ENCODE measurements at regions not wholly inside any gene's neighbourhood (a gene's known extent, or its start where the extent isn't known, plus 50 kb on each side); places are given as distances from the start of the nearest gene placed in this dataset.

DNA sequence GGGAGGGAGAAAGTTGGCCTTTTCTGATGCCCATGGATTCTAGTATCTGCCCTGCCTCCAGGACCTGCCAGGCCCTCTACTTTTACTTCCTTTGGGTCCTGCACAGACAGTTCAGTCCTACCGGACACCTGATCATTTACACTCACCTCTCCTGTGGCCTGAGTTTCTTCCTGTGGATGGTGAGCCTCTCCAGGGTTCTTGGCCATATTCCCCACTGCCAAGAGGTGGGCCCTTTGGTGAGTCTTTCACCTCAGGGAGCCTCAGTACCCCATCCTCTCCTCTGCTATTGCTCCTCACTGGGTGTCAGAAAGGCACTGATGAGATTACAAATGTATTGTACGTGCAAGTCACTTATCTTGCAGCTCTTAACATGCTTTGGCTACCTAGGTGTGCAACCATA is 81.4 kb upstream of the ETV3 start:
- ATAC-seq (no peak), DNase-seq (ENCODE audit: low spot score) (no peak)
- Mint-ChIP-seq H3K27me3 (ENCODE audit: low read depth) (peaks cover 6% of the 10 kb centered on the region), H3K4me3 (no peak overlapping the region), H3K4me1 (no peaks in the 10 kb centered on the region), H3K9me3 (peaks cover 23% of the 10 kb centered on the region), H3K36me3 (peaks cover 9% of the 10 kb centered on the region), H3K27ac (no peak overlapping the region)
- POLR2A ChIA-PET = no interaction called here
- no peak for TF ChIP-seq ZNF263 (CRISPR knock-in tag; IDR thresholded peaks at IDR 0.05; ENCODE audit: low read depth)
- CTCF ChIA-PET = no interaction called here

GRCh38 chr1:157219182-157219581 is 81.0 kb upstream of the ETV3 start:
- H3K4me1 Mint-ChIP-seq = no peaks in the 10 kb centered on the region
- TF ChIP-seq GTF2I (CRISPR knock-in tag; conservative IDR thresholded peaks at IDR 0.05) (no peak), ELF4 (CRISPR knock-in tag; IDR thresholded peaks at IDR 0.05; ENCODE audit: low read depth) (no peak), ZNF121 (CRISPR knock-in tag; IDR thresholded peaks at IDR 0.05) (no peak), GABPB1 (CRISPR knock-in tag; IDR thresholded peaks at IDR 0.05) (no peak), USF1 (CRISPR knock-in tag; IDR thresholded peaks at IDR 0.05) (no peak), ZNF423 (CRISPR knock-in tag; IDR thresholded peaks at IDR 0.05) (no peak), CREB1 (CRISPR knock-in tag; IDR thresholded peaks at IDR 0.05) (no peak), IRF2 (CRISPR knock-in tag; IDR thresholded peaks at IDR 0.05; ENCODE audit: borderline replicate concordance, low read depth) (no peak)
- TF ChIP-seq, protein P1, sequence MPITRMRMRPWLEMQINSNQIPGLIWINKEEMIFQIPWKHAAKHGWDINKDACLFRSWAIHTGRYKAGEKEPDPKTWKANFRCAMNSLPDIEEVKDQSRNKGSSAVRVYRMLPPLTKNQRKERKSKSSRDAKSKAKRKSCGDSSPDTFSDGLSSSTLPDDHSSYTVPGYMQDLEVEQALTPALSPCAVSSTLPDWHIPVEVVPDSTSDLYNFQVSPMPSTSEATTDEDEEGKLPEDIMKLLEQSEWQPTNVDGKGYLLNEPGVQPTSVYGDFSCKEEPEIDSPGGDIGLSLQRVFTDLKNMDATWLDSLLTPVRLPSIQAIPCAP (CRISPR knock-in tag; IDR thresholded peaks at IDR 0.05) = no peak
- TF ChIP-seq, protein P2, sequence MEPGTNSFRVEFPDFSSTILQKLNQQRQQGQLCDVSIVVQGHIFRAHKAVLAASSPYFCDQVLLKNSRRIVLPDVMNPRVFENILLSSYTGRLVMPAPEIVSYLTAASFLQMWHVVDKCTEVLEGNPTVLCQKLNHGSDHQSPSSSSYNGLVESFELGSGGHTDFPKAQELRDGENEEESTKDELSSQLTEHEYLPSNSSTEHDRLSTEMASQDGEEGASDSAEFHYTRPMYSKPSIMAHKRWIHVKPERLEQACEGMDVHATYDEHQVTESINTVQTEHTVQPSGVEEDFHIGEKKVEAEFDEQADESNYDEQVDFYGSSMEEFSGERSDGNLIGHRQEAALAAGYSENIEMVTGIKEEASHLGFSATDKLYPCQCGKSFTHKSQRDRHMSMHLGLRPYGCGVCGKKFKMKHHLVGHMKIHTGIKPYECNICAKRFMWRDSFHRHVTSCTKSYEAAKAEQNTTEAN (CRISPR knock-in tag; IDR thresholded peaks at IDR 0.05) = no peak
- TF ChIP-seq, protein P3, sequence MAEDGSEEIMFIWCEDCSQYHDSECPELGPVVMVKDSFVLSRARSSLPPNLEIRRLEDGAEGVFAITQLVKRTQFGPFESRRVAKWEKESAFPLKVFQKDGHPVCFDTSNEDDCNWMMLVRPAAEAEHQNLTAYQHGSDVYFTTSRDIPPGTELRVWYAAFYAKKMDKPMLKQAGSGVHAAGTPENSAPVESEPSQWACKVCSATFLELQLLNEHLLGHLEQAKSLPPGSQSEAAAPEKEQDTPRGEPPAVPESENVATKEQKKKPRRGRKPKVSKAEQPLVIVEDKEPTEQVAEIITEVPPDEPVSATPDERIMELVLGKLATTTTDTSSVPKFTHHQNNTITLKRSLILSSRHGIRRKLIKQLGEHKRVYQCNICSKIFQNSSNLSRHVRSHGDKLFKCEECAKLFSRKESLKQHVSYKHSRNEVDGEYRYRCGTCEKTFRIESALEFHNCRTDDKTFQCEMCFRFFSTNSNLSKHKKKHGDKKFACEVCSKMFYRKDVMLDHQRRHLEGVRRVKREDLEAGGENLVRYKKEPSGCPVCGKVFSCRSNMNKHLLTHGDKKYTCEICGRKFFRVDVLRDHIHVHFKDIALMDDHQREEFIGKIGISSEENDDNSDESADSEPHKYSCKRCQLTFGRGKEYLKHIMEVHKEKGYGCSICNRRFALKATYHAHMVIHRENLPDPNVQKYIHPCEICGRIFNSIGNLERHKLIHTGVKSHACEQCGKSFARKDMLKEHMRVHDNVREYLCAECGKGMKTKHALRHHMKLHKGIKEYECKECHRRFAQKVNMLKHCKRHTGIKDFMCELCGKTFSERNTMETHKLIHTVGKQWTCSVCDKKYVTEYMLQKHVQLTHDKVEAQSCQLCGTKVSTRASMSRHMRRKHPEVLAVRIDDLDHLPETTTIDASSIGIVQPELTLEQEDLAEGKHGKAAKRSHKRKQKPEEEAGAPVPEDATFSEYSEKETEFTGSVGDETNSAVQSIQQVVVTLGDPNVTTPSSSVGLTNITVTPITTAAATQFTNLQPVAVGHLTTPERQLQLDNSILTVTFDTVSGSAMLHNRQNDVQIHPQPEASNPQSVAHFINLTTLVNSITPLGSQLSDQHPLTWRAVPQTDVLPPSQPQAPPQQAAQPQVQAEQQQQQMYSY (CRISPR knock-in tag; IDR thresholded peaks at IDR 0.05) = no peak
- H3K27ac Mint-ChIP-seq = no peak overlapping the region
- H3K27me3 Mint-ChIP-seq (ENCODE audit: low read depth) = peaks cover 8% of the 10 kb centered on the region; the same call in 1 of the 2 replicates
- DNase-seq (ENCODE audit: low spot score) (no peak), ATAC-seq (no peak)
- CTCF ChIA-PET = no interaction called here
- no peak overlapping the region for H3K4me3 Mint-ChIP-seq
- POLR2A ChIA-PET = no interaction called here
- H3K9me3 Mint-ChIP-seq = peaks cover 24% of the 10 kb centered on the region
- H3K36me3 Mint-ChIP-seq = peaks cover 10% of the 10 kb centered on the region

DNA sequence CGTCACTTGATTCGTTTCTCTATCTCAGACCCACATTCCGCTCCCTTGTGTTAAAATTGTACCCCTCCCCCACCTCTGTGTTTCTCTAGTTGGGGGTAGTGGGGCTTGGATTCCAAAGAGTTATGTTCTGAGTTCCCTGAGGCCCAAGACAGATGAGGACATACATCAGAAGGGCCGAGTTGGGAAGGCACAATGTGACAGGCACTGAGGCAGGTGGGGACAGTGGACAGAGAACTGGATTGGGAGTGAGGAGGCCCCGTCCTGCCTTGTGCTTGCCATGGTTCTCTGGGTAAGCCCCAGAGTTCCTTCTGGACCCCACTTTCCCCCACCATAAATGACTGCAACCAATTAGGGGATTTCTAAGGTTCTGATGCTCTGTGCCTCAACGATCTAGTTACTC is 80.5 kb upstream of the ETV3 start:
- no peak for DNase-seq (ENCODE audit: low spot score)
- Mint-ChIP-seq H3K9me3 (peaks cover 24% of the 10 kb centered on the region), H3K4me1 (no peaks in the 10 kb centered on the region), H3K4me3 (no peak overlapping the region), H3K36me3 (peaks cover 14% of the 10 kb centered on the region), H3K27me3 (ENCODE audit: low read depth) (peaks cover 6% of the 10 kb centered on the region; the same call in 1 of the 2 replicates), H3K27ac (no peak overlapping the region)
- ChIA-PET CTCF (no interaction called here), POLR2A (no interaction called here)
- ATAC-seq = no peak
- no peak for TF ChIP-seq ZNF416 (CRISPR knock-in tag; IDR thresholded peaks at IDR 0.05)
- TF ChIP-seq ZMAT4 (CRISPR knock-in tag; IDR thresholded peaks at IDR 0.05) = no peak
- TF ChIP-seq IRF2 (CRISPR knock-in tag; IDR thresholded peaks at IDR 0.05; ENCODE audit: borderline replicate concordance, low read depth) = no peak
- no peak for TF ChIP-seq ATF1 (CRISPR knock-in tag; IDR thresholded peaks at IDR 0.05)
- TF ChIP-seq SMAD3 (CRISPR knock-in tag; IDR thresholded peaks at IDR 0.05; ENCODE audit: borderline replicate concordance) = no peak
- no peak for TF ChIP-seq GABPB1 (CRISPR knock-in tag; IDR thresholded peaks at IDR 0.05)
- TF ChIP-seq E2F1 (CRISPR knock-in tag; IDR thresholded peaks at IDR 0.05) = no peak
- TF ChIP-seq GRHL2 (CRISPR knock-in tag; IDR thresholded peaks at IDR 0.05; ENCODE audit: insufficient replicate concordance, severe bottlenecking) = no peak
- no peak for TF ChIP-seq ELF4 (CRISPR knock-in tag; IDR thresholded peaks at IDR 0.05; ENCODE audit: low read depth)
- TF ChIP-seq JUN (CRISPR knock-in tag; IDR thresholded peaks at IDR 0.05) = no peak

All from WTC11 (cell line).